Calu3 (cell line): ENCODE measurements at regions not wholly inside any gene's neighbourhood (a gene's known extent, or its start where the extent isn't known, plus 50 kb on each side); places are given as distances from the start of the nearest gene placed in this dataset.

ENCODE experiments used
- BruUV-seq: library from RNA; stranded (reverse); fragments of 400-500 nt; replicated peaks from 2 replicates; lab custom pipeline; 2021; lab: Mats Ljungman, UMichigan
- CTCF ChIA-PET: fragments of 300-600 bp; sonication (Branson Sonifier 250); formaldehyde crosslinking; loops from one replicate; lab custom pipeline; 2022; ENCODE audit warnings: antibody characterized with exemption; lab: Charles Lee
- DNase-seq: peaks from one replicate; pipeline ENCODE4 v3.0.0; 2022
- H3K27ac Mint-ChIP-seq: one replicate; pipeline ENCODE4 v1.8.0; 2022; ENCODE audit warnings: mixed read lengths; ENCODE audit not compliant: unreplicated experiment
- H3K27me3 Mint-ChIP-seq: one replicate; pipeline ENCODE4 v1.8.0; 2022; ENCODE audit warnings: mixed read lengths; ENCODE audit not compliant: unreplicated experiment
- H3K36me3 Mint-ChIP-seq: one replicate; pipeline ENCODE4 v1.8.0; 2022; ENCODE audit warnings: mild to moderate bottlenecking, moderate library complexity, mixed read lengths; ENCODE audit not compliant: insufficient read depth, unreplicated experiment
- H3K4me1 Mint-ChIP-seq: one replicate; pipeline ENCODE4 v1.8.0; 2022; ENCODE audit warnings: mild to moderate bottlenecking, low read depth, mixed read lengths; ENCODE audit not compliant: unreplicated experiment
- H3K4me3 Mint-ChIP-seq: one replicate; pipeline ENCODE4 v1.8.0; 2022; ENCODE audit warnings: mild to moderate bottlenecking, low read depth, moderate library complexity, mixed read lengths; ENCODE audit not compliant: unreplicated experiment
- H3K9me3 Mint-ChIP-seq: one replicate; pipeline ENCODE4 v1.8.0; 2022; ENCODE audit warnings: low read depth, mixed read lengths; ENCODE audit not compliant: unreplicated experiment
- CTCF ChIP-seq: fragments of 200-600 bp; IDR thresholded peaks from one replicate; pipeline ENCODE4 v1.8.0; 2022; ENCODE audit warnings: antibody characterized with exemption; ENCODE audit not compliant: unreplicated experiment
- intact Hi-C: fragments of 100-400 bp; cut with micrococcal nuclease; formaldehyde crosslinking; loops from one replicate; pipeline ENCODE4 v1.10.0; 2022; ENCODE audit not compliant: unreplicated experiment

- DNase-seq, result no peak
- Mint-ChIP-seq H3K27me3 (no peaks in the 10 kb centered on the region), H3K9me3 (no peaks in the 10 kb centered on the region), H3K36me3 (no peaks in the 10 kb centered on the region), H3K4me3 (no peak overlapping the region), H3K27ac (no peak overlapping the region), H3K4me1 (no peaks in the 10 kb centered on the region)
- CTCF ChIA-PET, result no interaction called here
- intact Hi-C loops, result no loop called here
- no TSS peak for BruUV-seq
- no peak for TF ChIP-seq CTCF
Measured at GRCh38 chr13:56906909-56907308, 233.8 kb upstream of the PRR20A start.

- Mint-ChIP-seq H3K4me1 (no peaks in the 10 kb centered on the region), H3K27me3 (no peaks in the 10 kb centered on the region), H3K27ac (no peak overlapping the region), H3K4me3 (no peak overlapping the region), H3K36me3 (no peaks in the 10 kb centered on the region), H3K9me3 (no peaks in the 10 kb centered on the region)
- DNase-seq, result no peak
- CTCF ChIA-PET, result no interaction called here
- TF ChIP-seq CTCF, result no peak
- intact Hi-C loops, result no loop called here
- no TSS peak for BruUV-seq
Measured at GRCh38 chr13:56907766-56908165, 233.0 kb upstream of the PRR20A start.

- intact Hi-C loops, result no loop called here
- no peak overlapping the region for H3K4me3 Mint-ChIP-seq
- no TSS peak for BruUV-seq
Measured at GRCh38 chr13:56909896-56910600, 230.7 kb upstream of the PRR20A start.

GRCh38 chr13:56917966-56918365, 222.8 kb upstream of the PRR20A start:
- Mint-ChIP-seq H3K36me3 (no peaks in the 10 kb centered on the region), H3K4me3 (no peak overlapping the region), H3K27me3 (no peaks in the 10 kb centered on the region), H3K27ac (no peak overlapping the region), H3K4me1 (no peaks in the 10 kb centered on the region), H3K9me3 (peaks cover 2% of the 10 kb centered on the region)
- no peak for DNase-seq
- no TSS peak for BruUV-seq
- no peak for TF ChIP-seq CTCF
- CTCF ChIA-PET, result no interaction called here
- intact Hi-C loops, result no loop called here

More at GRCh38 chr13:56909896-56910600, 230.7 kb upstream of the PRR20A start:
- CTCF ChIA-PET, result no interaction called here
- no peak for DNase-seq
- H3K4me1 Mint-ChIP-seq, result no peaks in the 10 kb centered on the region
- no peaks in the 10 kb centered on the region for H3K27me3 Mint-ChIP-seq
- no peak overlapping the region for H3K27ac Mint-ChIP-seq
- no peaks in the 10 kb centered on the region for H3K36me3 Mint-ChIP-seq
- no peaks in the 10 kb centered on the region for H3K9me3 Mint-ChIP-seq
- no peak for TF ChIP-seq CTCF
